ENCODE measurements at regions not wholly inside any gene's neighbourhood (a gene's known extent, or its start where the extent isn't known, plus 50 kb on each side); places are given as distances from the start of the nearest gene placed in this dataset.

DNA sequence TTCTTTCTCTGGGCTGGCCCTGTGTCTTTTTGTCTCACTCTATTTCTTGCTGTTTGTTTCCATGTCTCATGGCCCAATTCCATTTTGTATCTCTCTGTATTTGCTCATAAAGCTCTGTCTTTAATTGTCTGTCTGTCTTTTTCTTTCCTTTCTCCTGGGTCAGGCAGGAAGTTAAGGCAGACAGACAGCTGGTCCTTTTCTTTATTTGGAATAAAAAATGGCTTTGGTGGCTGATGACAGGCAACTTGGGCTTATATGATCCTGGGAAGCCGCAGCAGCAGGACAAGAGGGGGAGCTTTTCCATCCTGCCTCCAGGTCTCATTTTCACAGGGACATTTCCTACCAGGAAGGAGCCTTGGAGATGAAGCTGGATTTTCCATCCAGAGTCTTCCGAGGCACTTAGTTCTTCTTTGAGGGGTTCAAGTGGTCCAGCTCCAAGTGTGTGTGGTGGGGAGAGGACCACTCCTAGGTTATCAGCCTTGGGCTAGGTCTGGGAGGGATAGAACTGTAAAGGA is 138.7 kb downstream of the TDRD15 start:
- Histone ChIP-seq H3K4me1 (ENCODE audit: control insufficient read depth in 5 of 5, insufficient read depth in 5 of 5, low read length in 5 of 5) (no peaks in the 10 kb centered on the region), H3K27ac (ENCODE audit: low read depth, low read length) (no peak overlapping the region), H3K27me3 (ENCODE audit: control insufficient read depth in 5 of 5, insufficient read depth in 4 of 5, low read length in 5 of 5) (no peaks in the 10 kb centered on the region), H3K9me3 (ENCODE audit: control insufficient read depth in 5 of 5, low read length in 5 of 5) (no peaks in the 10 kb centered on the region), H3K36me3 (ENCODE audit: control insufficient read depth in 5 of 5, insufficient read depth in 5 of 5, low read length in 5 of 5) (no peaks in the 10 kb centered on the region), H3K4me3 (ENCODE audit: low read depth in 1 of 5, low read length in 5 of 5) (no peak overlapping the region), H3K9ac (ENCODE audit: low read length in 5 of 5) (no peak overlapping the region)

DNA sequence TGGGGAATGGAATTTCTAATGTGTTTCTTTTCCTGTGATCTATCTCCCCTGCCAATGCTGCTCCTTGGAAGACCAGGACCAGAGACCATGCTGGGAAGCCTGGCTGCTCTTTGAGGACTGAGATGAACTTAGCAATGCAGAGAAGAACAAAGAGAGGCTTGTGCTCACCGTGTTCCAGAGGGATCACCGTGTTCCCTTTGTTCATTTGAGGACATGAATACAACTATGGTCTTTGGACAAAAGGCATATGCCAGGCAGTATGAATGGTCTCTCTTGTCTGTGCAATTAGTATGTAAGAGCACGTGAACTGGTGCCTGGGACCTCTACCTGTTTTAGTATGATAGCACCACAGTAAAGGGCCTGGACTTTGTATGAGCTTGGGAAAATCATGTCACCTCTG is 139.9 kb downstream of the TDRD15 start:
- no peaks in the 10 kb centered on the region for H3K27me3 ChIP-seq (ENCODE audit: control insufficient read depth in 5 of 5, insufficient read depth in 4 of 5, low read length in 5 of 5)
- H3K27ac ChIP-seq (ENCODE audit: low read depth, low read length), result no peak overlapping the region
- H3K4me3 ChIP-seq (ENCODE audit: low read depth in 1 of 5, low read length in 5 of 5), result no peak overlapping the region
- H3K9ac ChIP-seq (ENCODE audit: low read length in 5 of 5), result no peak overlapping the region
- no peaks in the 10 kb centered on the region for H3K9me3 ChIP-seq (ENCODE audit: control insufficient read depth in 5 of 5, low read length in 5 of 5)
- H3K36me3 ChIP-seq (ENCODE audit: control insufficient read depth in 5 of 5, insufficient read depth in 5 of 5, low read length in 5 of 5), result no peaks in the 10 kb centered on the region
- no peaks in the 10 kb centered on the region for H3K4me1 ChIP-seq (ENCODE audit: control insufficient read depth in 5 of 5, insufficient read depth in 5 of 5, low read length in 5 of 5)

DNA sequence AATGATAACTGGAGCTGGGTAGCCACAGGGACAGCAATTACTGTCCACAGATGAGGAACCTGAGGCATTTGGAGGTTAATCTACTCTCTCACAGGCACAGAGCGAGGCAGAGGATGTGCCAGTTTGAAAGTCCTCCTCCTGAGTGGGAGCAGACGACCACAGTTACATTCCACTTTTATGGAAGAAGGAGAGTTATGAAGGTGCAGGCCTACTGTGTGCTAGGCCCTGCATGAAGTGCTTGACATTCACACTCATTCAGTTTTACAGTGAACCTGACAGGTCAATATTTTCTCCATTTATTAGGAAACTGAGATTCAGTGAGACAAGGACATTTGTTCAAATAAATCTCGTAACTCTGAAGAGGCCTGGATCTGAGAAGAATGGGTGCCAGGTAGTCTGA is 142.0 kb downstream of the TDRD15 start:
- peaks cover 0 to 3% (median 0%) of the 10 kb centered on the region in 5 donors for H3K4me1 ChIP-seq (ENCODE audit: control insufficient read depth in 5 of 5, insufficient read depth in 5 of 5, low read length in 5 of 5)
- H3K9ac ChIP-seq (ENCODE audit: low read length in 5 of 5), result no peak overlapping the region
- H3K4me3 ChIP-seq (ENCODE audit: low read depth in 1 of 5, low read length in 5 of 5), result no peak overlapping the region
- no peaks in the 10 kb centered on the region for H3K27me3 ChIP-seq (ENCODE audit: control insufficient read depth in 5 of 5, insufficient read depth in 4 of 5, low read length in 5 of 5)
- no peaks in the 10 kb centered on the region for H3K9me3 ChIP-seq (ENCODE audit: control insufficient read depth in 5 of 5, low read length in 5 of 5)
- H3K36me3 ChIP-seq (ENCODE audit: control insufficient read depth in 5 of 5, insufficient read depth in 5 of 5, low read length in 5 of 5), result no peaks in the 10 kb centered on the region
- no peak overlapping the region for H3K27ac ChIP-seq (ENCODE audit: low read depth, low read length)

DNA sequence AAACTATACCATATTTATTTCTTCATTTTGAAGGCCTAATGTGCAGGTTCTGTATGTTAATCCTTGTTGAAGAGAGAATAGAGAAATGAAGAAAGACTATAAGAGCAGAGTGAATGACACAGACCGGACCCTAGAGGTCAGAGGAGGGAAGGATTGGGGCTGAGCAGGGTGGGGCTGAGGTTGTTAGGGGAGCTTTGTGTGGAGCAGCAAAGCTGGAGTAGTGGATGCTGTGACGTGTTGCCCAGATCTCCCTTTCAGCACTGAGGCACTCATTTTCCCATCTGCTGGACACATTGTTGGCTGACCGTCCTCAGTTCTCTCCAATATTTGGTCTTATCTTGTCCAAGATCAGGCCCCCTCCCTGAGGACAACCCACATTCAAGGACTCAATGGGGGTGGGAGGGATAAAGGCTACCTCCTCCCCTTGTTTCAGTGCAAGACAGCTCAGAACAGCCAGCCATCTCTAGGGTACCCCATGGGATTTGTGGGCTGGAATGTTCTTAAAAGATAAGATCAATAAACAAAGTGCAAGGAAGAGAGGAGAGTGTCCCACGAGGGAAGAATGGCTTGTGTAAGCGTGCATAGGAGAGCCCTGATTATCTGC is 143.6 kb downstream of the TDRD15 start:
- Histone ChIP-seq H3K27ac (ENCODE audit: low read depth, low read length) (no peak overlapping the region), H3K4me1 (ENCODE audit: control insufficient read depth in 5 of 5, insufficient read depth in 5 of 5, low read length in 5 of 5) (peaks cover 0 to 4% (median 0%) of the 10 kb centered on the region in 5 donors), H3K9me3 (ENCODE audit: control insufficient read depth in 5 of 5, low read length in 5 of 5) (no peaks in the 10 kb centered on the region), H3K4me3 (ENCODE audit: low read depth in 1 of 5, low read length in 5 of 5) (no peak overlapping the region), H3K9ac (ENCODE audit: low read length in 5 of 5) (no peak overlapping the region), H3K36me3 (ENCODE audit: control insufficient read depth in 5 of 5, insufficient read depth in 5 of 5, low read length in 5 of 5) (no peaks in the 10 kb centered on the region), H3K27me3 (ENCODE audit: control insufficient read depth in 5 of 5, insufficient read depth in 4 of 5, low read length in 5 of 5) (no peaks in the 10 kb centered on the region)

DNA sequence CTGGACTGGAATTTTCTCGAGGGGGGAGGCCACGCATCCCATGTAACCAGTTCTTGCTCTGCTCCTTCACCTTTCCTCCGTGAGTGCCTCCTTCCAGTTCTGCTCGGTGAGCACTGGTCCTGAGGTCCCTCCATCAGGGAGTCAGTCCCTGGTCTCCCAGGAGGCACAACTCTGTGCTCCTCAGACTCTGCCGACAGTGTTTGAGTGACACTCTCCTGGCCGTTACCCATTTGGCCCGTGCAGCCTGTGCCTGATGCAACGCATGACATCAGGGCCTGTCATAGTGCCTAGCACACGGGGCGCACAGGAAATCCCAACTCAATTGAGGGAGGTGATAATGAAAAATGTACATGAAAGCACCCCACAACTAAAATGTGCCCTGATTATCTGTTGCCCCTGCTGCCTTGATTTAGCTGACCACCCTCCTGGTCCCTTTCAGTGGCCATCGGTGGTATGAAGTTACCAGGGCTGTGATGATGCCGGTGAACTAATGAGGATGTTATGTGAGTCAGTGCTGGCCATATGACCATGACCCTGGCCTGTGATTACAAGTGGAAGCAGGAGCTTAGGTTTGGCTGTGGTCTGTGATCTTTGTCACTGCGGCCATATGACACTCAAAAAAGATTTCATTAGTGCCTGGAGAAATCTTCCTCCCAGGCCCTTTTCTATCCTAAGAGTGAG is 144.6 kb downstream of the TDRD15 start:
- H3K4me1 ChIP-seq (ENCODE audit: control insufficient read depth in 5 of 5, insufficient read depth in 5 of 5, low read length in 5 of 5), result peaks cover 0 to 4% (median 0%) of the 10 kb centered on the region in 5 donors

DNA sequence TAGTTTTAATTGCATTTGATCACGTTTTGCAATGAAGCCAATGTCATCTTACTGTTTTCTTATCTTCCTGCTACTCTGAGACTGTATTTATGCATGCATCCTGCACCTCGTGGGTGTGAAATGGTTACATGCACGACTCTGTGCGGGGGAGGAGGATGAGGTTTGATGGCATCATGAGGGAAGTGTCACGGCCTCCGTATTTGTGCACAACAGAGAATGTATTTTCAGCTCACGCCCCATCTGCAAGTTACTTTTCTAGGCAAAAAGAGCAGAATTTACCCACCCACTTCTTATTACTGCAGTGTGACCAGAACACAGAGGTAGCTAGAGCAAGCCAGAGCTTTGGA is 145.1 kb downstream of the TDRD15 start:
- Histone ChIP-seq H3K4me3 (ENCODE audit: low read depth in 1 of 5, low read length in 5 of 5) (no peak overlapping the region), H3K4me1 (ENCODE audit: control insufficient read depth in 5 of 5, insufficient read depth in 5 of 5, low read length in 5 of 5) (peaks cover 0 to 4% (median 0%) of the 10 kb centered on the region in 5 donors), H3K27ac (ENCODE audit: low read depth, low read length) (no peak overlapping the region), H3K9ac (ENCODE audit: low read length in 5 of 5) (no peak overlapping the region), H3K27me3 (ENCODE audit: control insufficient read depth in 5 of 5, insufficient read depth in 4 of 5, low read length in 5 of 5) (no peaks in the 10 kb centered on the region), H3K36me3 (ENCODE audit: control insufficient read depth in 5 of 5, insufficient read depth in 5 of 5, low read length in 5 of 5) (no peaks in the 10 kb centered on the region), H3K9me3 (ENCODE audit: control insufficient read depth in 5 of 5, low read length in 5 of 5) (no peaks in the 10 kb centered on the region)

More for the DNA sequence above, 144.6 kb downstream of the TDRD15 start:
- no peaks in the 10 kb centered on the region for H3K36me3 ChIP-seq (ENCODE audit: control insufficient read depth in 5 of 5, insufficient read depth in 5 of 5, low read length in 5 of 5)
- H3K9me3 ChIP-seq (ENCODE audit: control insufficient read depth in 5 of 5, low read length in 5 of 5), result no peaks in the 10 kb centered on the region
- H3K9ac ChIP-seq (ENCODE audit: low read length in 5 of 5), result no peak overlapping the region
- no peaks in the 10 kb centered on the region for H3K27me3 ChIP-seq (ENCODE audit: control insufficient read depth in 5 of 5, insufficient read depth in 4 of 5, low read length in 5 of 5)
- H3K4me3 ChIP-seq (ENCODE audit: low read depth in 1 of 5, low read length in 5 of 5), result no peak overlapping the region
- no peak overlapping the region for H3K27ac ChIP-seq (ENCODE audit: low read depth, low read length)

DNA sequence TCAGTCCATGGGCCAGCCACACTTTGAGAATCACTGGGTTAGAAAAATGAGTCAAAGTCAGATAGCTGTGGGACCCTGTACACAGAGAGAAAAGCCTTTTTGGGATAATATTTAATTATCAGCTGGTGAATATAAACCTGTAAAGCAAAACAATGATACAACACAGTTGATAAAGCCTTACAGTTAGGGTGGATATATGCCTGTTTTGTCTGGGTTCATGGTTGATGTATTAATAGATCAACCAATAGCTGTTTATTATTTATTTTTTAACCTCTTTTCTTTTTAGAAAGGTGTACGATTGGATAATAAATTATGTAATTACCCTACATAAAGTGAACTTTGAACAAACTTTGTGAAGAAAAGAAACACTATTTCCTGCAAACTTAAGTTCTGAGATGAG is 145.6 kb downstream of the TDRD15 start:
- no peak overlapping the region for H3K4me3 ChIP-seq (ENCODE audit: low read depth in 1 of 5, low read length in 5 of 5)
- H3K9ac ChIP-seq (ENCODE audit: low read length in 5 of 5), result no peak overlapping the region
- H3K27me3 ChIP-seq (ENCODE audit: control insufficient read depth in 5 of 5, insufficient read depth in 4 of 5, low read length in 5 of 5), result no peaks in the 10 kb centered on the region
- H3K9me3 ChIP-seq (ENCODE audit: control insufficient read depth in 5 of 5, low read length in 5 of 5), result no peaks in the 10 kb centered on the region
- H3K36me3 ChIP-seq (ENCODE audit: control insufficient read depth in 5 of 5, insufficient read depth in 5 of 5, low read length in 5 of 5), result no peaks in the 10 kb centered on the region
- no peak overlapping the region for H3K27ac ChIP-seq (ENCODE audit: low read depth, low read length)
- peaks cover 0 to 4% (median 0%) of the 10 kb centered on the region in 5 donors for H3K4me1 ChIP-seq (ENCODE audit: control insufficient read depth in 5 of 5, insufficient read depth in 5 of 5, low read length in 5 of 5)

DNA sequence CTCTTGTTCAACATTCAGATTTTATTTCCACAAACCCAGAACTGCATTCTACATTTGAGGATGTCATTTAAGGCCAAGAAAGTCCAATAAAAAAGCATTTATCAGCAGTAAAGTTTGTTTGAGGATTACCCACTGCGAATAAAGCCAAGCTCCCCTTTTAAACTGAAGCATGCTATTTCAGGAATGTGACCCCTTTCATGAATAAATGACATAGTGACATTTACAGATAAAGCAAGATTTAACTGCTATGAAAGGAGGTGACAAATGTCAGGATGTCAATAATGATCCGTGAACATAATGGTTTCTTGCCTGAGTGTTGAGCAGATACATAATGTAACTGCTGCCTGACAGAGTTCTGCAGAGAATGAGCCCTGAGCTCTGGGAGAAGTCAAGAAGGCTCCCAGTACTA is 146.3 kb downstream of the TDRD15 start:
- Histone ChIP-seq H3K9ac (ENCODE audit: low read length in 5 of 5) (no peak overlapping the region), H3K27ac (ENCODE audit: low read depth, low read length) (no peak overlapping the region), H3K9me3 (ENCODE audit: control insufficient read depth in 5 of 5, low read length in 5 of 5) (no peaks in the 10 kb centered on the region)

DNA sequence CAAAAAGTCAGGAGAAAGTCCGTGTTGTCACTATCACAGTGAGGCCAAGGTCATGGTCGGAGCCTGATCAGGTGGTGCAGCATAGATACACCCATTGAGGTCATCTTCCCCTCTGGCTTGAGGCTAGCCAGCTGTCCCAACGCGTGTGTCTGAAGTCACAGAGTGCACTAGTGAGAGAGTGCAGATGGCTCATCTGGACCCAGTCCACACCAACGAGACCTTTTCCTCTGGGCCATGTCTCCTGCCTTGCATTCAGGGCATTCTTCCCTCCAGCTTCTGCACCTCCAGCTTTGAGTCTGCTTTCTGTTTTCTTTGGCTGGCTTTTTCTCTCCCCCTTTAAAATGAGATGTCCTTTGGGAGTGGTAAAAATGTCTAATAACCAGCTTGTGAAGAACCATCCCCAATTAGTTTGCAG is 146.9 kb downstream of the TDRD15 start:
- H3K27me3 ChIP-seq (ENCODE audit: control insufficient read depth in 5 of 5, insufficient read depth in 4 of 5, low read length in 5 of 5), result no peaks in the 10 kb centered on the region
- no peaks in the 10 kb centered on the region for H3K36me3 ChIP-seq (ENCODE audit: control insufficient read depth in 5 of 5, insufficient read depth in 5 of 5, low read length in 5 of 5)
- peaks cover 0 to 11% (median 0%) of the 10 kb centered on the region in 5 donors for H3K4me1 ChIP-seq (ENCODE audit: control insufficient read depth in 5 of 5, insufficient read depth in 5 of 5, low read length in 5 of 5)
- no peaks in the 10 kb centered on the region for H3K9me3 ChIP-seq (ENCODE audit: control insufficient read depth in 5 of 5, low read length in 5 of 5)
- H3K4me3 ChIP-seq (ENCODE audit: low read depth in 1 of 5, low read length in 5 of 5), result no peak overlapping the region
- no peak overlapping the region for H3K27ac ChIP-seq (ENCODE audit: low read depth, low read length)
- no peak overlapping the region for H3K9ac ChIP-seq (ENCODE audit: low read length in 5 of 5)

More for the DNA sequence above, 146.3 kb downstream of the TDRD15 start:
- Histone ChIP-seq H3K27me3 (ENCODE audit: control insufficient read depth in 5 of 5, insufficient read depth in 4 of 5, low read length in 5 of 5) (no peaks in the 10 kb centered on the region), H3K4me3 (ENCODE audit: low read depth in 1 of 5, low read length in 5 of 5) (no peak overlapping the region), H3K36me3 (ENCODE audit: control insufficient read depth in 5 of 5, insufficient read depth in 5 of 5, low read length in 5 of 5) (no peaks in the 10 kb centered on the region), H3K4me1 (ENCODE audit: control insufficient read depth in 5 of 5, insufficient read depth in 5 of 5, low read length in 5 of 5) (peaks cover 0 to 9% (median 0%) of the 10 kb centered on the region in 5 donors)

DNA sequence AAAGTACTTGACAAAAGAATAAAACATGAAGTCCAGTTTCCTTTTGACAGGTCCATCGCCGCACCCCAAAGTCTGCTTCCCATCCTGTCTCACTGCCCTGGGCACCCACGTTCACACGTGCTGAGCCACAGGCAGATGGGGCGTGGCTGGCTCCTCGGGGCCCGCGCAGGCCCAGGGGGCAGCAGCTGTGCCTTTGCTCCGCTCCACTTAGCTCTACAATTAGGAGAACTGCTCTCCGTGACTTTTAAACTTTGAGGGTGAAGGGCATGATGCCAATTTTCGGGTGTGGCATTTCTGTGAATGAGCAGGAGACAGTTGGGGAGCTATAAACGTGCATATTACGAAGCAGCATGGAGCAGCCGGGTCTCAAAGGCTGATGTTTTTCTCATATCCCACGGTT is 152.4 kb downstream of the TDRD15 start:
- Histone ChIP-seq H3K4me3 (ENCODE audit: low read depth in 1 of 5, low read length in 5 of 5) (no peak overlapping the region), H3K9ac (ENCODE audit: low read length in 5 of 5) (no peak overlapping the region), H3K9me3 (ENCODE audit: control insufficient read depth in 5 of 5, low read length in 5 of 5) (no peaks in the 10 kb centered on the region), H3K27me3 (ENCODE audit: control insufficient read depth in 5 of 5, insufficient read depth in 4 of 5, low read length in 5 of 5) (no peaks in the 10 kb centered on the region), H3K27ac (ENCODE audit: low read depth, low read length) (no peak overlapping the region), H3K36me3 (ENCODE audit: control insufficient read depth in 5 of 5, insufficient read depth in 5 of 5, low read length in 5 of 5) (no peaks in the 10 kb centered on the region), H3K4me1 (ENCODE audit: control insufficient read depth in 5 of 5, insufficient read depth in 5 of 5, low read length in 5 of 5) (peaks cover 0 to 9% (median 0%) of the 10 kb centered on the region in 5 donors)
